Activated CD4-positive, alpha-beta T cell treated with anti-CD3 and anti-CD28 coated beads, Interleukin-10, Interleukin-2, amounts not matched to agents 100 ng/mL and 50 ng/mL, durations not matched to agents 16 hours and 8 hours (primary cell): ENCODE measurements at regions not wholly inside any gene's neighbourhood (a gene's known extent, or its start where the extent isn't known, plus 50 kb on each side); places are given as distances from the start of the nearest gene placed in this dataset.

Experiments
- DNase-seq: peaks from one replicate; pipeline ENCODE4 v3.0.0-alpha.2; 2020

DNA sequence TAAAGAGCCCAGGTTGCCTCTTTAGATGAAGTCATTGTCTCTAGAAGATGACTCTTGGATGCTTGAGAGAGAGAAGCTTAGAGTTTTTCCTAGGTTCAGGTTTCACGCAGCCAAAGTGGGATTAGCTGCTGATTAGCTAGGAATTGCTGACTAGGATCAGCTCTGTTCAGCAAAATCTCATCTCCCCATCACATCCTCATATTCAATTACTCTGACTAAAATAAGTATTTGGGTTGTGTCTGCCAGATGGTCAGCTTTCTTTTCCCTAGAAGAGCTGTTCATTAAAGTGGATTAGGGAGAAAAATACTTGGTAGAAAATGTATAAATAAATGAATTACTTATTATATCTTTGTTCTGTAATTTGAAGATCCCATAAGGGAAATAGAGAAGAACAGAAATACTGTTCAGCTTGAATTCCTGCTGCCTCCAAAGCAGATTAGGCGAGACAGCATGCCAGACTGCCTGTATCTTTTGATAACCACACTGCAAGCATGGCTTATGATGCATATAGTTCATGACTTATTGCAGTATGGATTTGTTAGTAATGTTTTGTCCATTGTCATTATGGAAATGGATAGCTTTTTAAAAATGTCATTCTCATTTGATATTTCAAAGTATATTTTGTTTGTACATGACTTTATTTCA is 184.8 kb upstream of the CD180 start:
- no peak for DNase-seq

- no peak for DNase-seq
Measured at GRCh38 chr5:67380431-67380830, 183.8 kb upstream of the CD180 start.

DNA sequence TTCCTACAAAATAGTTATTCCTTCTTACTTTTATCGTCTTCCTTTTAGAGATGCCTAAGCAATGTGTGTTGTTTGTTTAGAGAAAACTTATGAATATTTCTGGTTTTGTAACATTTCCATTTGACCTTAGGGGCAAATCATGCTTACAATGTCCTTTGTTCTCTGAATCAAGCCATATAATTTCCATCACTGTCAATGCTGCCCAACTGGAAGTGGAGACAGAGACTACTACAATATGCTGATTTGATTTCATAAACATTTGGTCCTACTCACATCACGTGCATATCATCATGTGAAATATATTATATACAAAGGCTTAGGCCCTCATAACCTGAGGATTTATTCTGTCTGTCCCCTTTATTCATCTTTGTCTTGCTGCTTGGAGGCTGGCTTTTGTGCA is 183.2 kb upstream of the CD180 start:
- no peak for DNase-seq

- DNase-seq = no peak
Measured at GRCh38 chr5:67378256-67378655, 181.7 kb upstream of the CD180 start.

DNA sequence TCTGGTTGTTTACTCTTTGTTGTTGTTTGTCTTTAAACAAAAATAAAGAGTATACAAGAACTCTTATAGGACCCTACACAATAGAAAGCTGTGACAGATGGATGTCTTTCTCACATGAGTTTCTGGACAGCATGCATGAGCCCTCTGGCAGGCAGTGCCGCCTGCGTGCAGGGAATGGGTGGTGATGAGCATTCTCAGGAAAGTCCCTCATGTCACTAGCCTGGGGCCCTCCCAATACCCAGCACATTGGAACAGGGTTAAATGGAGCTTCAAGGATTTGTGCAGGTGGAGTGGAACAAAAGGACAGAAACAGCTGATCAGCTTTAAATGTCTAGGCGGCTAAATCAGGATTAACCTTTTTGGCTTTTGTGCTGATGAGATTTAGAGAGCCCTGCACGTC is 181.0 kb upstream of the CD180 start:
- DNase-seq = no peak

- DNase-seq = peak; percentile 5
Measured at GRCh38 chr5:67375606-67376005, 179.0 kb upstream of the CD180 start.

DNA sequence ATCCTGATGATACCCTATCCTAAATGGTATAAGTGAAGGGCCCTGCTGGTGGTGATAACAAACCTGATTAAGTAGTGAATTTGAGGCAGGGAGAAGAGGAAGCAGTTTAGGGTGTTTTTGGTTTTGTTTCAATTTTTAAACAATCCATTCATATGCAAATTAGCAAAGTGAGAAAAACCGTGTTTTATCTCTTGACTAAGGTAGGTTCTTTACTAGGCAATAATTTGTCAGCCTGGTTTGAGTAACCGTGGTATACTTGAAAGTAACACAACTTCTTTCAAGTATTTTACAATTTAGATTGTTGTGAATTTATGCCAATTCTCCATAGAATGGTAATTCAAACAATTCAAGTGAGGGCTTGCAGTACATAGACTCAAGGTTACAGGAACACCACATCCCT is 177.8 kb upstream of the CD180 start:
- no peak for DNase-seq

DNA sequence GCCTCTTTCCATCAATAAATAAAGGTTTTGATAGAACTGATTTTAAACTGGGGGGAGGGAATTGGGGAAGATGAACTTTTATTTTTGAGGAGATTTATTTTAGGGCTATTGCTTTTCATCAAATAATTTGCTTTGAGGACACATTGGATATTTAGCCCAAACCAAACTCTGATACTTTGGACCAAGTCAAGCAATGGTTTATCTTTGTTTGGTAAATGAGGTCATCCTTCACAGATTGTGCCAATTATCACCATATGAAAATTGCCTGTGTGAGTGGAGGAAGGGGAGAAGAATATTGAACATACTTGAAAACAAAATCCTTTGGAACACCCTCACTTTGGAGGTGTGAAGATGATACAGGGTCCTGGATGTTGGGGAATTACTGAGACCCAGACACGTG is 176.9 kb upstream of the CD180 start:
- no peak for DNase-seq

- no peak for DNase-seq
Measured at GRCh38 chr5:67372887-67373286, 176.3 kb upstream of the CD180 start.

DNA sequence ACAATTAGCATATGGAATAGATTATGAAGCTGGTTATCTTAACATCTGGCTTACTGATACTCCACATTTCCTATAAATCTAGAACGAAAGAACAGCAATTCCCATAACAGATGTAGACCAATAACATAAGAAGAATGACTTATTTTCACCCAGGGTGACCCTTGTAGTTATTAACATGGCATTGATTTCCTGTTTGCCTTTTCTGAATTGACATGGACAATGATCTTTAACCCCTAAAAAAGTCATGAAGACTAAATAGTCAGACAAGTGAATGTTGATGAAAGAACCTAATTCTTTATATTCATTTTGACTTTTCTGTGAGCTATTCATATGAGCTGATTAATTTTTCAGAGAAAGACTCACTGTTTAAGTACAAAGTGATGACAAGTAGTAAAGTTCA is 175.3 kb upstream of the CD180 start:
- DNase-seq = no peak

GRCh38 chr5:67366691-67367395 is 170.2 kb upstream of the CD180 start:
- DNase-seq = no peak

DNA sequence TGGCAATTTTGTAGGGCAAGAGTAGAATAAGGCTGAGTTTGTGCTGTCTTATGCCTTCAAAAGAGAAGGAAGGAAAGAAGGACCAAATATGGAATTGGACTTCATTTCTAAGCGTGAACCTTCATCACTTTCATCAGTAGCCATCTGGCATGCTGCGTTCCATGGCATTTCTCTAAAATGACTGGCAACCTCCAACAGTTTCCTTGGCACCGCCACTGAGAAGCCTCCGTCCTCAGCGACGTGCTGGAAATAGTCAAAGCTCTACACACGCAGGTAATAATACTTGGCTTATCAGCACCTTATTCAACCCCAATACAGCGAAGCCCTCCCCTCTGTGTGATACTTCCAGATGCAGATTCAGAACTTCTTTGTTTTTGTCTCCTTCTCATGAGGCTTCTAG is 169.7 kb upstream of the CD180 start:
- no peak for DNase-seq

DNA sequence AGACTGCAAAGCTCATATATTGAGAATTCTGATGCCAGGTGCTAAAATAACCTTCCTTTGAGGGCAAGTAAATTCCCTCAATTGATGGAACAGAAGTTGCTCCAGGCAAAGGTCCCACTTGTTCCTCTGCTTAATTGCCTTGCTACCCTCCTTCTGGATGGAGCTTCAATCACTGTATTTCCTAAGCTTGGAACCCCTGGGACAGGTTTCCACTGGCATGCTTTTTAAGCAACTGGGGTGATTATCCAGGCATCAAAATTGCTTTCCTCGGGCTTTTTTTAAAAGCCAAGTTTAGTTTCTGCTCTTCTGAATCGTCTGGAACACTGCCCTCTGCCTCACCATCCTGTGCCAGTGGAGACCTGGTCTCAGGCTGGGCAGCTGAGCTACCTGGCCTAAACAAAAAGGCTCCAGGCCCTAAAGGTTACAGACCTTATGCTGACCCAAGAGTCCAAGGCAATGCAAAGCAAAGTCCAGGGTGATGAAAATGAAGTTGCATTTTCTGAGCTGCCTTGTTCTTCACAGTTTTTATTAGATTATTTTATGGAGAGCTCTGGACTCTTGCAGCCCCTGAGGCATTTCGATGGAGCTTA is 167.9 kb upstream of the CD180 start:
- DNase-seq = no peak

DNA sequence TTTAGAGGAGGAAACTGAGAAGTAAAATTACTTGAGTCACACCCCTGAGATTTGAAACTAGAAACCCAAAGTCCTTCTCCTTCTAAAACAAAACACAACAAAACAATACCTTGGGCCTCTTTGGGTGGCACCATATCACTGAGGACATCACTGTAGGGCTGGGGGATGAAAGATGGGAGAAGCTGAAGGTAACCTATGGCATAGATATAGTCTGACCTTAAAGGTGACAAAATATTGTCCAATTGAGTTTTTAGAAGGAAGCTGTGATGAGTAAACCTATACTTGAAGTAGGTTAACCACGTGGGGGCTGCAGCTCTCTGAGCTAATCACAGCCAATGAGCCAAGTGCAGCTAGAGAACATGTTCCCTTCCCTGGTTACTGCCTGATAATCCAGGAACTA is 167.4 kb upstream of the CD180 start:
- no peak for DNase-seq

- no peak for DNase-seq
Measured at GRCh38 chr5:67363180-67363709, 166.6 kb upstream of the CD180 start.

DNA sequence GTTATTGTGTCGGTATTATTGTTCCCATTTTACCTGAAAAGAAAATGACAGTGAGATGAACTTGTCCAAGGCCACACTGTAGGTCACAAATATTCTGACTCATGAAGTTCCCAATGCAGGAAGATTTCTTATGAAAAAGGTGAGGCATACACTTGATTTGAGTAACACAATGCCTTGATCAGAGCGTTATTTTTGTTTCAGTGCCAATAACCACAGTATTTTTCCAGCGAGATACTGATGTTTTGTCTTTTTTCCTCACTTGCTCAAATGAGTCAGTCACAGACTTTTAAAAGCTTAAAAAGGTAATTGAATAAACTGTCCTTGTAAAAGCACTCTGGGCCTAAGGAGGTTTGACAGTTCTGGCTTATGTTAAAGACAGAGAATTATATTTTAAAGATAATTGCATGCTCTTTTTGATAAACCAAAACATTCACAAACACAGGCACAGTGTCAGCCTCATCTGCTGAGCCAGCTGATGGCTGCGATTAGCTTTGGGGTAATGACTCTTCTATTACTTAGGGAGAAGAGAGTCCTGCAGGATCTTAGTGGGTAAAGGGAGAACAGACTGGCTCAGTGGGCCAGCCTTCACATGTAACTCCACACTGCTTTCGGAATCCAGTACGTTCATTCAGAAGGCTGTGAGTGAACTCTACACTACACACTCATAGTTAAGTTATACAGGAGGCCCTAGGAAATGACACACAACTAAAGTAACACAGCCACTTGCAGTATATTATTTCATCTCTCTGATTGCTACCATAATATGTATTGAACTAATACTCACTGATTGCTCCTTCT is 165.5 kb upstream of the CD180 start:
- no peak for DNase-seq

DNA sequence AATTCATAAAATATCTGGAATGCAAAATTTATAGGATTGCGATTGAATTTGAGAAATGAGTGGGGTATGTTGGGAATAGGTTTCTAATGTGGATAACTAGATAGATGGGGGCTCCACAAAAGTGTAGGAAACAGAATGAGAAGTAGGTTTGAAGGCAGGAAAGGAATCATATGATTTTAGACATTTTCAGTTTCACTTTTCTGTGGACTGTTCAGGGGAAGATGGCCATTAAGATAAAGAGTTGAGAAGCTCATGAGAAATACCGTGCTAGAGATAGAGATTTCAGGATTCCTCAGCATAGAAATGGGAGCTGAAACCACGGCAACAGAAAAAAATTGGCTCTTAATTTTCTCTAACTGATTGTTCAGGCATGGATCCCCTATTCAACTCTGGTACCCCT is 163.4 kb upstream of the CD180 start:
- DNase-seq = no peak

DNA sequence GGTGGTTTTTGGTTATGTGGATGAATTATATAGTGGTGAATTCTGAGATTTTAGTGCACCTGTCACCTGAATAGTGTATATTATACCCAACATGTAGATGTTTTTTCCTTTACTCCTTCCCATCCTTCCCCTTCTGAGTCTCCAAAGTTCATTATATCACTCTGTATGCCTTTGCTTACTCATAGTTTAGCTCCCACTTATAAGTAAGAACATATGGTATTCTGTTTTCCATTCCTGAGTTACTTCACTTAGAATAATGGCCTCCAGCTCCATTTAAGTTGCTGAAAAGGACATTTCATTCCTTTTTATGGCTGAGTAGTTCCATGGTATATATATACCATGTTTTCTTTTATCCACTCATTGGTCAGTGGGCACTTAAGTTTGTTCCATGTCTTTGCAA is 161.6 kb upstream of the CD180 start:
- no peak for DNase-seq

GRCh38 chr5:67355120-67355713 is 158.6 kb upstream of the CD180 start:
- no peak for DNase-seq

- no peak for DNase-seq
Measured at GRCh38 chr5:67353500-67354450, 157.2 kb upstream of the CD180 start.

- peak; percentile 8 for DNase-seq
Measured at GRCh38 chr5:67350618-67351201, 154.1 kb upstream of the CD180 start.
